ENCODE measurements at regions not wholly inside any gene's neighbourhood (a gene's known extent, or its start where the extent isn't known, plus 50 kb on each side); places are given as distances from the start of the nearest gene placed in this dataset.
"Not testable (repeated sequence)": the region's sequence is repeated elsewhere in the genome, so short reads cannot be mapped to it uniquely, and the experiment has no call there.

DNA sequence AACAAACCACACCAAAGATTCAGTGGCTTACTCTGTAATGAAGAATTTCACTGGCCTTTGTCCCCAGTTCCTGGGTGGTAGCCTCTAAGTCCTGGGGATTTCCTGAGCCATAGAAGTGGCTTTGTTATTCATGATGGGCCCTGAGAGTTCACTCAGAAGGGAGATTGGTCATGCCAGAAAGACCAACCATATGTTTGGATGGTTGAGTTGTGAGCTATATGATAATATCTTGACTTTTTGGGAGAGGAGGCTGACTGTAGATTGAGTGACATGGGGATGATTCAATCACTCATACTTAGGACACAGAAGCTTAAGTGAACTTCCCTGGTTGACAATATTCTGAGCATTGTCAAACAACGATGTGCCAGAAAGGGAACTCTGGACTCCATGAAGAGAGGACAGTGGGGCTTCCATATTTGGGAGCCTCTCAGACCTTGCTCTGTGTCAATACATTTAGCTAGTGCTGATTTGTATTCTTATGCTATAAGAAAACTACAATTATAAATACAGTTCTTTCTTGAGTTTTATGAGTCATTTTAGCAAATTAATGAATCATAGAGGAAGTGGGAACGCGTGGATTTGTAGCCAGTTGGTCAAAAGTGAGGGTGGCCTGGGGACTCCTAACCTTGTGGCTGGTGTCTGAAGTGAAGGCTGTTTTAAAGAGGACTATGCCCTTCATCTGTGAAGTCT is 392.0 kb downstream of the GBA3 start:
- DNase-seq (ENCODE audit: low spot score): no peak

DNA sequence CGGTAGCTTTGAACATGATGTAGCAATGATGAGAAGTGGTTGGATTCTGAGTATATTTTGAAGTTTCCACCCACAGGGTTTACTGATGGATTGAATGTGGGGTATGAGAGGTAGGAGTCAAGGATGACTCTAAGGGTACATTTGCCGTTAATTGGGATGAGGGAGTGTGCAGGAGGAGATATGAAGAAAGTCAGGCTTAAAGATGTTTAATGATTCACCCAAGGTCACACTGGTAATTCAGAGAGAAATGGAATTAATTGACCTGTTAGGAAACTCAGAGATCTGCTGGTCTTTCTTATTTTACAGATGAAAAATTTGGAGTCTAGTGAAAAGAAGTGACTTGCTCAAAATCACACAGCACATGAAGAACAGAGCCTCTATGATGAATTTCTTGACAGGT is 390.7 kb downstream of the GBA3 start:
- no peak for DNase-seq (ENCODE audit: low spot score)

DNA sequence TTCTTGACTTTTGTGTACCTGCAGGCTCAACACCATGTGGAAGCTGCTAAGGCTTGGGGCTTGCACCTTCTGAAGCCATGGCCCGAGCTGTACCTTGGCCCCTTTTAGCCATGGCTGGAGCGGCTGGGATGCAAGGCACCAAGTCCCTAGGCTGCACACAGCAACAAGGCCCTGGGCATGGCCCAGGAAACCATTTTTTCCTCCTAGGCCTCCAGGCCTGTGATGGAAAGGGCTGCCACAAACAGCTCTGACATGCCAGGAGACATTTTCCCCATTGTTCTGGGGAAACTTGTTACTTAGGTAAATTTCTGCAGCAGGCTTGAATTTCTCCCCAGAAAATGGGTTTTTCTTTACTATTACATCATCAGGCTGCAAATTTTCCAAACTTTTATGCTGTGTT is 387.4 kb downstream of the GBA3 start:
- not testable (repeated sequence) for DNase-seq (ENCODE audit: low spot score)

DNA sequence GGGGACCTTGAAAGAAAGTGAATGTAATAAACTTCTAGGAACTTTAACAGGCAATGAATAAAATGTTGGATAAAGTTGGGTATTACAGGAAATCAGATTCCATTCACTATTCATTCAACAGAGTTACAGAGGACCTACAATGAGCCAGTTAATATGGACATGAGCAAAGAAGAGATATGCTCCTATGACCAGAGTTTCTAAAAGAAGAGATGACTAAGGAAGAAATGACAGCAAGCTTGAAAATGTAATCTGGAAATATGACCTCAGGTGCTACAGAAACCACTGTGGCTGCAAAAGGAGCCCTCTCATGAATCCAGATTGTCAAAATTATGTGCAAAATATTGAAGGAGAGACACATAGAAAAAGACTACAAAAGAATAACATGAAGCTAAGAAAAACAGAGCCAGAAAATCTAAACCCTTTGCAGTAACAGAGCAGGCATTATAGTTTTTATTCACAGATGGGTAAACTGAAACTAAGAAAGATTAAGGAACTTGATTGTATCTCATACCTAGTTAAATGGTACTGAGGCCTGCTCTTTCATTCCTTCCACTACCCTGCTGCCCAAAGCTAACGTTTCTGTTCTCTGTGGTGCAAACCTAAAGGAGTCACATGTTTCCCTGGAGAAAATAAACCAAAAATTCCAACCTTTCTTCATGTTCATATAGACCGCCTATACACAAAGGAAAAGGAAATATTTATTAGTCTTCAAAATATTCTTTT is 378.3 kb downstream of the GBA3 start:
- no peak for DNase-seq (ENCODE audit: low spot score)

DNA sequence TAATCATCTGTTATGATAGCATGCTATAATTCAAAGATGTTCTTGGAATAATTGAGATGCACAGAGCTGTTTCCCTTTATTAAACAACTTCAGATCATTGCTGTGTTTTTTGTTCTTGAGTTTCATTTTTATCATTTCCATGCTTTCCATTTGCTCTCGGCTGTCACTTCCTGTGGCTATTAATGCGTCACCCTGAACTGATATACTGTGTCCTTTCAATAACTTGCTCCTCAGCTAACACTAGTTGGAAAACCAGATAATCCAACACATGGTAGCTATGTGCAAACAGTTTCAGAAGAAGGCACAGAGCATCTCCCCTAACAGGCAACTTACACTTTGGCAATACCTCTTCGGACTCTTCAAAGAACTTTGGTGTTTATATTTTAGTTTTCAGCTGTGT is 376.0 kb downstream of the GBA3 start:
- DNase-seq (ENCODE audit: low spot score): no peak

DNA sequence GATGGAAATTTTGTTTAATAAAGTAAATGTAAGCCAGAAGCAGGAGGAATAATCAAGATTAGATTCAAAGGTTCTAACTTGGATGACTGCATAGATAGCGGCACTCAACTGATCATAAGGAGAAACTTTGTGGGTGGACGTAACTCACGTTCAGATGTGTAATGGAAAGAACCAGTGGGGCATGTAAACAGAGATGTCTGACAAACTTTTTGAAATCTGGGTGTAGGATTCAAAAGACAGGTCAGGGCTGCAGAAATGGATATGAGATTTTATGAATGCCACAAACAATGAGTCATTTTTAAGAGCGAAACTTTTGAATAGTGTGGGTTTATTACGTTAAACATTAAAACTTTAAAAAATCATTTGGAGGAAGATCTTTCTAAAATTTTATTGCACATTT is 375.6 kb downstream of the GBA3 start:
- DNase-seq (ENCODE audit: low spot score): no peak

DNA sequence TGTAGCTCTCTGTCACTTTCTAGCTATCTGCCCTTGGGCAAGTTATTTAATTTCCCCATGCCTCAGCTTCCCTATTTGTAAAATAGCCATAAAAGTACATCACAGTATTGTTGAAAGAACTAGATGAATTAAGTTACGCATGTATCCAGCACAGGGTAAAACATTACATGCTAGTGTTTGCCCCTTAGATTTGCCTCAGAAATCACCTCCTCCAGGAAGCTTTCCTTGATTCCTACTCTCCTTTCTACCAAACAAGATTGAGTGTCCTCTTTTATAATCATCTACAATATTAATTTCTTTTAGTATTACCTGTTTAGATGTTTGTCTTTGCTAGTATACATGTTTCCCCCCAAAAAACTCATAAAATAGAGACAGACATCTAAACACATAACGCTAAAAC is 369.5 kb downstream of the GBA3 start:
- no peak for DNase-seq (ENCODE audit: low spot score)

DNA sequence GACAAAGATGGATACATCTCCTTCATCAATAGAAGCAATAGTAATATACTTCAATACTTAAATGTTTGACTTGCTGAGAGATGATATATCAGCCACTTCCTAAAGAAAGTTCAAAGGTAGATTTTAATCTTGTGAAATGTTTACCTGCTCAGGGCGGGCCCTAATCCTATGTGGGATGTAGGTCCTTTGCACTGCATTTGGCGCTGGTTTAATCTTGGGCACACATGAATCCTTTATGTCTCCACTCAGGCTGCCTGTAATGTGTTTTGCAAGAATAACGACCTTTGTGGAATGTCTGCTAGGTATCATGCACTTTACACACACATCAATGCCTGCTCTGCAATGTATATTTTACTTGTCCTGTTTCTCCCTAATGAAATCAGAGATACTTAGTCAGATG is 368.7 kb downstream of the GBA3 start:
- DNase-seq (ENCODE audit: low spot score): no peak

DNA sequence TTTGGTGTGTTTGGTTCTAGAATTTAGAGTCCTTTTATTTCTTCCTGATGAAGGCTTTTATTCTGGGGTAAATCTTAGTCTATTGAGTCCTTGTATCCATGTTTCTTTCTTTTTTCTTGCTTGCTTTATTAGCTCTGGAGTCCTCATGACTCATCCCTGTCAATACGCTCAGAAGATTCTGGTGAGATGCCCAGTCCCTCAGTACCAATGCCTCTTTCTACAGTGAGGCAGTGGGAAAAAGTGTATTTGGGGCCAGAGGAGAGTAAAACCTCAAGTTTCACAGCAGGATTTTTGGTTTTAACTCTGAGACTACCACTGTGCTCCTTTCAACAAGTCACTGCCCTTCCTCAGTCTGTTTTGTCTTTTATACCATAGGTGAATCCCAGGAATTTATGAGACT is 368.0 kb downstream of the GBA3 start:
- no peak for DNase-seq (ENCODE audit: low spot score)

DNA sequence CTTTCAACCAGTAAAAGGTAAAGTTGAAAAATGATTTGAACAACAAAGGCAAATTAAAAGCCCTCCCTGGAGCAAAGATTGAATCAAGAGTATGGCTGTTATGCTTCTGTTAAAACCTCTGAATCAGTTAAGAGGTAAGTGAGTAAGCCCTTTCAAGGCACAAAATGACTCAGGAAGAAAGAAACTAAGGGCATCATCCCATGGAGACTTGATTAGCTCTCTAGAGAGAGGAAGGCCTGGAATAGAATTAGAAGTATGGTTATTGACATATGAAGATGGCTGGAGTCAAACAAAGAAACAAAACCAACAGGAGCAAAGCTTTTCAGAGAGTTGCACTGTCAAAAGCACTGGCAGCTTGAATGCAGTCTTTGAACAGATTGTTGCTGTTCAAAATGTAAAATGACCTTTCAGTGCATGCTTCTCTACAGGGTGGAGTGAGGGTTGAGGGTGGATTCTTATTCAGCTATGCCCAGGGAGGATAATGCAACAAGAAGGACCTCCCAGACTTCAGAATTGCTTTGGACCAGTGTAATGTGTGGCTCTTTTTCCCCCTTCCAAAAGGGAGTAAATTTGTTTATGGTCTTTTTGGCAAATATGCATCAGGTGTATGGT is 365.5 kb downstream of the GBA3 start:
- DNase-seq (ENCODE audit: low spot score): no peak

DNA sequence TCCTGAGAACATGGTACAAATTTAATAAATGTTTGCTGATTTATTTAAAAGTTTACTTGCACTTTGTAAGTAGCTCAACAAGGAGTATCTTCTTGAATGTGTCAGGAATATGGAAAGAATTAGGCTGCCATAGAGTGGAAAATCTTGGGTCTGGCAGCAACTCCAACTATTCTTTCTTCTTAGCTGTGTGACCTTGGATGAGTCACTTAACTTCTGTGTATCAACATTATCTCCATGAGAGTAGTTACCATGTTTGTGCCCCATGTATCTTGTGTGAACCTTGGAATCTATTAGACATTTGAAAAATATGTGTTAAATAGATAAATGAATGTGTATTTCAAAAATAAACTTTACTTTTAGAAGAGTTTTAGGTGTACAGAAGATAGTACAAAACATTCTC is 348.8 kb downstream of the GBA3 start:
- no peak for DNase-seq (ENCODE audit: low spot score)

DNA sequence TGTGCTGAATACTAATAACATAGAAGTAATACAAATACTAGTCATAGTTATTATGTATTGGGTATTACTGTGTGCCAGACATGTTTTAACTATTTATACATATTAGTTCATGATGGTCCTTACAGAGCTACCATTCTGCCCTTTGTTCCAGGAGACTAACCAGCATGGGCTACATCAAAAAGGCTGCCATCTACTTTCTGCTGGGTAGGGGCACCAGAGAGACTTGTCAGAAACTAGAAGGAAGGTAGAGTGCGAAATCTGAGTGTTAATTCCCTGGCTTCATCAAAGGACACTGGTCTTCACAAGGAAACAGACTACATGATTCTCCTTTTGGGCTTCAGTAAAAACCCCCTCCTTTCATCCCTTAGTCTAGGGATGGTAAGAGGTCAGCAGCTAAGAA is 347.8 kb downstream of the GBA3 start:
- DNase-seq (ENCODE audit: low spot score): no peak

DNA sequence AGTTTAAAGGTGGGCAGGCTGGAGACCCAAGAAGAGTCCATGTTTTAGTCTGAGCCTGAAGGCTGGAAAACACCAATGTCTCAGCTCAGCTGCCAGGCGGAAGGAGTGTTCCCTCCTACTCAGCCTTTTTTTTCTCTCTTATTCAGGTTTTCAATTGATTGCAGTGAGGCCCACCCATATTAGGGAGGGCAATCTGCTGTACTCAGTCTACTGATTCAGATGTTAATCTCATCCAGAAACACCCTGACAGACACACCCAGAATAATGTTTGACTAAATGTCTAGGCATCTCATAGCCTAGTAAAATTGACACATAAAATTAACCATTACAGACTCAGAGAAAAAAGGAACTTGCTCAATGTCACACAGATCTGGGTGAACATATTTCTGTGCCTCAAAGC is 347.1 kb downstream of the GBA3 start:
- DNase-seq (ENCODE audit: low spot score): no peak

DNA sequence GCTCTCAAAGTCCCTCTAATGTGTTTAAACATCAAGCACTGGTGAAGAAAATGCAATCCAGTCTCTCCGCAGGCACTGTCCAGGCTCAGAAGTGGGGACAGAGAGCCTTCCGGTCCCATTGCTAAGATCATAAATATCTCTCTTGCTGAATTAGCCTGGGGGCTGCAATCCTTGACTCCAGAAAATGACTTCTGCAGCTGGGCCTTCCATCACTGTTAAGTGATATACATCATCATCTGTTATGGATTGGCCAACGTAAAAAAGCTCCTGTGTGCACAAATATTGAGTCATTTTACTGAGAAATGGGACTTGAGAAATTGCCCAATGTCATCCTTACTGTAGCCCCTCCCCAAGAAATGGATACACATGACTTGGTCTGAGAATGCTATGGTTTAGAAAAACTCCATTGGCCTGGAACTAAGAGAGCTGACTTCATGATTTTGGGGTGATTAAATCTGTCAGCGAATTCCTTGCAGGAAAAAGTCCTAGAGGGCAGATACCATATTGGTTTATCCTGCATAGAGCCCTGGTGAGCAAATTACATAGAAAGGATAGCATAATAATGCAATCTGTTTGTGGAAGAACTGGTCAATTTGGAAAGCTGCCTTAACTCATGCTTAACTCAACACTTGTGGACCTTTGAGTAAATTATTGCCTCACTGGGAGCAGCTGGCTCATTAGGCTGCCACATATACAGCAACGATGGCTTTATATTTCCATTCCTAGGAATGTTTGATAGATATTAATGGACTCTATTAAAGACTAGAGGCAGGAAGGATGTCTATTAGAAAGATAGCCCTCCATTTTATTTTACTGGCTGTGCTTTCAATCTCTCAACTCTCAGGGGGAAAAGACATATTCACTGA is 346.1 kb downstream of the GBA3 start:
- DNase-seq (ENCODE audit: low spot score): no peak

DNA sequence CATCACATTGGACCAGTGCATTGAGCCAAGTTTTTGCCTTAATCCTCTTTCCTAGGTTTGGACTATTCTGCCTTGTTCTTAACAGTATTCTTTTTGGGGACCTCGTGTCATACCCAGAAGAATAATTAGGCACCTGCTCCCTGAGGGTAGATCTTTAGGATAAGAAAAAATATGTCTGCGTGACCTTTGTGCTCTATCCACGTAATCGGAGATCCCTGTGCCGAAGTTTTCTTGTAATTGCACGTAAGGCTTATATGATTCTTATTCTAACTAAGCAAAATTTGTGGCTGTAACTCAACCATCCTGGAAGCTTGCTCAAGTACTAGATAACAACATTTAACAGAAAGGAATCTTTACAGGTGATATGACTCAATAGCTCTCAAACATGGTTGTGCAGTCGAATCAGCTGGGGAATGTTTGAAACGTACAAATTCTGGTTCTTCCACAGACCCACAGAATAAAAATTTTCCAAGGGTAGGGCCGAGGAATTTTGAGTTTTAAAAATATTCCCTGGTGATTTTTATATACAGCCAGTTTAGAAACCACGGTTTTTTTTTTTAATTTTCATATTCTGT is 344.3 kb downstream of the GBA3 start:
- no peak for DNase-seq (ENCODE audit: low spot score)

DNA sequence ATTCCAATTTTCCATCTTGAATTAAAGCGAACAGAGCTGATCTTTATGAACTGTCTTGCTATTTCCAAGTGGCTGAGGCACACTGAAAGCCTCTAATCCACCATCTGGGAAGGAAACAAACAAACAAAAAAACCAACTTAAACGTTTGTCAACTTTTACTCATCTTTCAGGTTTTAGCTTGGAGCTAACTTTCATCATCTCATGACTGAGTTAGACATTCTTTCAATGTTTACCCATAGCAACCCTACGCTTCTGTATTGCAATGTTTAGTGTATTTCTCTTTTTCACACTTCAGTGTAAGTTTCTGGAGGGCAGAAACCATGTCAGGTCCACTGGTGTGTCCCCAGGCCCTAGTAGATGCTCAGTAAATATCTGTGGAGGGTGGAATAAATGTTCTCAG is 343.8 kb downstream of the GBA3 start:
- DNase-seq (ENCODE audit: low spot score): no peak

DNA sequence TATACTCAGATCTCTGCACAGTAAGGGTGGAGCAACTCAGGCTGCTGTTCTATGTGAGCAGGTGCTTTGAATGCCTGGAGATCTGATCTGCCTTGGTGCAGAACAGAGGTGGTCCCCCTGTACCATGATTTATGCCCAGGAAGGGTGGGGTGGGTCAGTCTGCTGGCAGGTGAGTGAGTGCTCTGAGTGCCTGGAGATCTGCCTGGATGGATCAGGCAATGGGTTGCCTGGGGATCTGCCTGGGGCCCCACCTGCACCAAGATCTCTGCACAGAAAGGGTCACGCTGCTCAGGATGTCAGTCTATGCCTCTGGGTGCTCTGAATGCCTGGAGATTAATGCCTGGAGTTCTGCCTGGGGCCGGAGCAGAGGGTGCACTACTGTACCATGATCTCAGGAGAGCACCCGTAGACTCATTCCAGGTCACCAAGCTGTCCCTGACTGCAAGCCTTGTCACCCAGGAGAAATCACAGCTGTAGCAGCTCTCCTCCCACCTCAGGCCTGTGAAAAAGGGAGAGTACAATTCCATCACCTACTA is 342.9 kb downstream of the GBA3 start:
- no peak for DNase-seq (ENCODE audit: low spot score)

DNA sequence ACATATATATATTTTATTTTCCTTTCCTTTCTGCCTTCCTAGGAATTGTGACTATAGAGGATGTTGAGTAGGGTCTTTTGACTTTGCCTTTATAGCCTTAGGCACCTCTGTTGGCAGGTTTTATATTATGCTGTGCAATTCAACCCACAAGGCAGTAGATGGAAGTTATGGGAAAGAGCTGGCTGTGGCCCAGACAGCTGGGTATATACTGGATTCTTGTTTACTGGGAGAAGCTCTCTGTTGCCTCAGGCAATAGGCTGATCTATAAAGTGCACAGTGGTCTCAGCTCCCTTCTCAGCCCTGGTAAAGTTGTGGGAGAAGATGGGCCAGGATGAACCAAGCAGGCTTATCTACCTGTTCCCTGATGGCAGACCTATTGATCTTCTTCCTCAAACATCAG is 342.0 kb downstream of the GBA3 start:
- DNase-seq (ENCODE audit: low spot score): no peak

DNA sequence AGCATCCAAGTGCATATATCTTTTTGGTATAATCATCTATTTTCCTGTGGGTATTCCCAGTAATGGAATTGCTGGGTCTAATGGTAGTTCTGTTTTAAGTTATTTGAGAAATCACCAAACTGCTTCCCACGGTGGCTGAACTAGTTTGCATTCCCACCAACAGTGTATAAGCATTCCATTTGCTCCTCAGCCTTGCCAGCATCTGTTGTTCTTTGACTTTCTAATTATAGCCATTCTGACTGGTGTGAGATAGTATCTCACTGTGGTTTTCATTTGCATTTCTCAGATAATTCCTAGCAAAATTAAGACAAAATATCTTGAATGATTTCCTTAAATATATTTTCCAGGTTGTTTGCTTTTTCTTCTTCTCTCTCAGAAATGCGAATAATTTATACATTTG is 341.1 kb downstream of the GBA3 start:
- no peak for DNase-seq (ENCODE audit: low spot score)

DNA sequence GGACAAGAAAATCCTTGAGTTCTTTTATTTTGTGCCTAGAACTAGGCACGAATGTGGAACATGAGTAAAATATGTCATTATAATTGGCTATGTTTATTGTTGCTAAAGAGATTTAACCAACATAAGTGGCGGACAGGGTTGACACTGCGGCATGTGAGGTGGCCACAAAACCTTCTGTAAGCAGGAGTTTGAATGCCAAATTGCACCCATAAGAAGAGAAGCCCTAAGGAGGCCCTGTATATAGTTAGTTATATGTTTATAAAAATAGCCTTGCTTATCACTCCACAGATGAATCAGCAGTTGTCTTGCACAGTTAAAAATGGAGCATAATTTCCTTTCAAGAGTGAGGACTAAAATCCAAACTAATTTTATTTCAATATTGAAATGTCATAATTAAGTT is 336.1 kb downstream of the GBA3 start:
- no peak for DNase-seq (ENCODE audit: low spot score)

DNA sequence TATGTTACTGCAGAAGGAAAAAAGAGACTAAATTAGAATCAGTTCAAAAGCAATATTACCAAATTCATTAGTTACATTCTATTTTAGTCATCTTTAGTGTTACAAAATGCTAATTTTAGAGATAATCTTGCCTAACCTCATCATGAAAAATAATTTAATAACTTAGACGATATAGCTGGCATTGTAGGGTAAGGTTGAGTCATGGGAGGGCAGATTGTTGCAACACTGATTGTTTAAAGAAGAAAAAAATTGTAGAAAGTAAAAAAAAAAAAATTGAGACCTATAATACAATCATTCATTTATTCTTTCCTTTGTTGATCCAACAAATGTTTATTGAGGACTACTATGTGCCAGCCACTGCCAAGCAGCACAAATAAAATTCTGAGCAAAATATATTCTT is 330.9 kb downstream of the GBA3 start:
- no peak for DNase-seq (ENCODE audit: low spot score)

DNA sequence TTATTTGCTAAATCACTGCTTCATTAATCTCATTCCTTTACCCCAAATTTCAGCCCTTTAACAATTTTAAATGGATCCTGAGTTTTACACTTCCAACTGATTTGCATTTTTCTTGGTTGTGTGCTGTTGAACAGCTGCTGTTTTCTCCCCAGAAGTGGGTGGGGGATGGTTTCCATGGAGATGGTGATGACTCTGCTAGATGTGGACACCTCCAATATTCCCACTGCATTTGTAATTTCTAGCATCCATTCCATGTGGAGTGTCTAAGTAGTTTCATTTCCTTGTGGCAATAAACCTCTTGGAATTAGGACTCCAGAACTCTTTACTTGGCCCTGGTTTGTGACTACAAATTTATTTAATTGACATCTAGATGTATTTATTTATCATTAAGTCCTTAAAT is 330.4 kb downstream of the GBA3 start:
- no peak for DNase-seq (ENCODE audit: low spot score)

Data from hematopoietic multipotent progenitor cell treated with erythropoietin and hydrocortisone succinate and interleukin-3 and kit ligand, for 17 days (in vitro differentiated cells).